H9 (cell line): ENCODE measurements at regions not wholly inside any gene's neighbourhood (a gene's known extent, or its start where the extent isn't known, plus 50 kb on each side); places are given as distances from the start of the nearest gene placed in this dataset.
A peak's percentile ranks its signal among the peaks of the same experiment; 100 is the strongest.

ENCODE experiments used
- DNase-seq: peaks from one replicate; pipeline ENCODE4 v3.0.0-alpha.2; 2017
- H2AFZ ChIP-seq: one replicate; pipeline ENCODE4 v1.6.1; 2013; ENCODE audit warnings: mild to moderate bottlenecking, low read length, control low read depth, moderate library complexity
- H2AK5ac ChIP-seq: 2 replicates; pipeline ENCODE4 v1.6.1; 2013; ENCODE audit warnings: low read length, control low read depth, mixed read lengths; ENCODE audit not compliant: insufficient read length
- H2BK120ac ChIP-seq: one replicate; pipeline ENCODE4 v1.6.1; 2013; ENCODE audit warnings: low read depth, mild to moderate bottlenecking, low read length, control low read depth, inconsistent platforms; ENCODE audit not compliant: poor library complexity, severe bottlenecking
- H2BK12ac ChIP-seq: 2 replicates; pipeline ENCODE4 v1.6.1; 2013; ENCODE audit warnings: low read length, control low read depth, mixed read lengths, low read depth; ENCODE audit not compliant: insufficient read length
- H2BK15ac ChIP-seq: 2 replicates; pipeline ENCODE4 v1.6.1; 2013; ENCODE audit warnings: low read depth, low read length, control low read depth
- H2BK20ac ChIP-seq: one replicate; pipeline ENCODE4 v1.6.1; 2013; ENCODE audit warnings: low read depth, mild to moderate bottlenecking, low read length, control low read depth, inconsistent platforms; ENCODE audit not compliant: poor library complexity, severe bottlenecking
- H2BK5ac ChIP-seq: 2 replicates; pipeline ENCODE4 v1.6.1; 2013; ENCODE audit warnings: low read length, control low read depth, mixed read lengths; ENCODE audit not compliant: insufficient read length
- H3K14ac ChIP-seq: 2 replicates; pipeline ENCODE4 v1.6.1; 2013; ENCODE audit warnings: low read length, control low read depth; ENCODE audit not compliant: insufficient read depth
- H3K18ac ChIP-seq: 2 replicates; pipeline ENCODE4 v1.6.1; 2013; ENCODE audit warnings: low read depth, mild to moderate bottlenecking, mixed read lengths, low read length, control low read depth; ENCODE audit not compliant: insufficient read length
- H3K23ac ChIP-seq: 2 replicates; pipeline ENCODE4 v1.6.1; 2013; ENCODE audit warnings: low read length, control low read depth, mixed read lengths, low read depth; ENCODE audit not compliant: insufficient read length
- H3K23me2 ChIP-seq: 2 replicates; pipeline ENCODE4 v1.6.1; 2013; ENCODE audit warnings: low read depth, mild to moderate bottlenecking, mixed read lengths, low read length, control low read depth; ENCODE audit not compliant: insufficient read length, poor library complexity, severe bottlenecking
- H3K27ac ChIP-seq: 2 replicates; pipeline ENCODE4 v1.5.1; 2013; ENCODE audit warnings: low read length, control low read depth, mixed read lengths, low read depth; ENCODE audit not compliant: insufficient read length
- H3K27me3 ChIP-seq: 2 replicates; pipeline ENCODE4 v1.6.1; 2013; ENCODE audit warnings: low read length, control low read depth, inconsistent platforms; ENCODE audit not compliant: insufficient read depth
- H3K4ac ChIP-seq: 2 replicates; pipeline ENCODE4 v1.6.1; 2013; ENCODE audit warnings: low read depth, mild to moderate bottlenecking, control low read depth, inconsistent platforms, low read length, moderate library complexity
- H3K4me1 ChIP-seq: 2 replicates; pipeline ENCODE4 v1.6.1; 2013; ENCODE audit warnings: low read length, control low read depth, inconsistent platforms; ENCODE audit not compliant: insufficient read depth
- H3K4me2 ChIP-seq: 2 replicates; pipeline ENCODE4 v1.6.1; 2013; ENCODE audit warnings: low read length, control low read depth, mixed read lengths; ENCODE audit not compliant: insufficient read length, insufficient read depth
- H3K56ac ChIP-seq: 2 replicates; pipeline ENCODE4 v1.6.1; 2013; ENCODE audit warnings: low read depth, mild to moderate bottlenecking, mixed read lengths, low read length, control low read depth; ENCODE audit not compliant: insufficient read length
- H3K79me1 ChIP-seq: 2 replicates; pipeline ENCODE4 v1.6.1; 2013; ENCODE audit warnings: low read depth, mild to moderate bottlenecking, moderate library complexity, low read length, control low read depth, inconsistent platforms; ENCODE audit not compliant: insufficient read depth, poor library complexity, severe bottlenecking
- H3K79me2 ChIP-seq: 2 replicates; pipeline ENCODE4 v1.6.1; 2013; ENCODE audit warnings: low read length, control low read depth, inconsistent platforms; ENCODE audit not compliant: insufficient read depth
- H3K9ac ChIP-seq: 2 replicates; pipeline ENCODE4 v1.6.1; 2013; ENCODE audit warnings: low read length, control low read depth, mixed read lengths; ENCODE audit not compliant: insufficient read length; ENCODE audit errors: extremely low read depth
- H3K9me3 ChIP-seq: one replicate; pipeline ENCODE4 v1.6.1; 2013; ENCODE audit warnings: low read depth, low read length, inconsistent platforms; ENCODE audit not compliant: control insufficient read depth
- H3T11ph ChIP-seq: one replicate; pipeline ENCODE4 v1.6.1; 2013; ENCODE audit warnings: mild to moderate bottlenecking, low read length, control low read depth, inconsistent platforms
- H4K20me1 ChIP-seq: one replicate; pipeline ENCODE4 v1.6.1; 2013; ENCODE audit not compliant: control insufficient read depth, insufficient read length, insufficient read depth
- H4K5ac ChIP-seq: 2 replicates; pipeline ENCODE4 v1.6.1; 2013; ENCODE audit warnings: low read depth, mild to moderate bottlenecking, mixed read lengths, low read length, control low read depth; ENCODE audit not compliant: insufficient read length
- H4K8ac ChIP-seq: replicated peaks from 2 replicates; pipeline ENCODE4 v1.6.1; 2013; ENCODE audit warnings: low read length, control low read depth, mixed read lengths, low read depth; ENCODE audit not compliant: insufficient read length
- H4K91ac ChIP-seq: 2 replicates; pipeline ENCODE4 v1.6.1; 2013; ENCODE audit warnings: low read depth, mild to moderate bottlenecking, moderate library complexity, mixed read lengths, low read length, control low read depth; ENCODE audit not compliant: insufficient read length
- H3K27ac Mint-ChIP-seq, 3 experiments: 2 replicates in 2 of 3; 3 replicates in 1 of 3; pipeline ENCODE4 v1.8.0; 2020 to 2021; ENCODE audit warnings: mixed read lengths in 3 of 3, mild to moderate bottlenecking in 1 of 3, moderate library complexity in 1 of 3
- H3K27me3 Mint-ChIP-seq: 2 replicates; pipeline ENCODE4 v1.8.0; 2021; ENCODE audit warnings: low read depth, mild to moderate bottlenecking, moderate library complexity, mixed read lengths
- H3K36me3 Mint-ChIP-seq, 3 experiments: 2 replicates in 2 of 3; 3 replicates in 1 of 3; pipeline ENCODE4 v1.8.0; 2020 to 2021; ENCODE audit warnings: low read depth in 3 of 3, mixed read lengths in 3 of 3; ENCODE audit not compliant: insufficient read depth in 1 of 3
- H3K4me1 Mint-ChIP-seq, 2 experiments: 2 replicates each; pipeline ENCODE4 v1.8.0; 2020; ENCODE audit warnings: mixed read lengths in 2 of 2
- H3K4me3 Mint-ChIP-seq, 2 experiments: 2 replicates in 1 of 2; 3 replicates in 1 of 2; pipeline ENCODE4 v1.8.0; 2020 to 2021; ENCODE audit warnings: mild to moderate bottlenecking in 2 of 2, mixed read lengths in 2 of 2, moderate library complexity in 1 of 2
- H3K9me3 Mint-ChIP-seq, 2 experiments: 2 replicates in 1 of 2; 3 replicates in 1 of 2; pipeline ENCODE4 v1.8.0; 2020; ENCODE audit warnings: mild to moderate bottlenecking in 2 of 2, mixed read lengths in 2 of 2, moderate library complexity in 1 of 2
- CTCF ChIP-seq: fragments of 200-600 bp; sonication (generic); conservative IDR thresholded peaks from 3 replicates; pipeline ENCODE4 v1.8.0; 2021; ENCODE audit warnings: antibody characterized with exemption, mild to moderate bottlenecking
- WGBS: extraction: QIAGEN DNeasy Blood & Tissue Kit; methylation state at CpG from one replicate; pipeline ENCODE4 v1.1.7; 2013; ENCODE audit warnings: missing lambda C conversion rate, low lambda C conversion rate, mixed read lengths; ENCODE audit not compliant: insufficient read length; ENCODE audit errors: extremely low coverage; 5-methylcytosine and 5-hydroxymethylcytosine counted together

- H2BK120ac ChIP-seq: no peak overlapping the region
- H3K27ac ChIP-seq: no peak overlapping the region
- peaks cover 14 to 18% of the 10 kb centered on the region in 2 experiments for H3K4me1 Mint-ChIP-seq
- H3K27me3 ChIP-seq: no peaks in the 10 kb centered on the region
- no peak overlapping the region for H2AK5ac ChIP-seq
- H4K91ac ChIP-seq: no peak overlapping the region
- H3K23ac ChIP-seq: no peak overlapping the region
- no peak overlapping the region for H4K5ac ChIP-seq
- H3K23me2 ChIP-seq: no peaks in the 10 kb centered on the region
- no peaks in the 10 kb centered on the region for H3K79me2 ChIP-seq
- no peak overlapping the region for H4K8ac ChIP-seq
- no peak overlapping the region for H3T11ph ChIP-seq
- H2BK5ac ChIP-seq: no peak overlapping the region
- TF ChIP-seq CTCF: no peak
- no peak overlapping the region for H3K14ac ChIP-seq
- H2BK12ac ChIP-seq: no peak overlapping the region
- H3K18ac ChIP-seq: no peak overlapping the region
- WGBS: no CpG with 5 or more reads among the region's 11 CpGs
- no peaks in the 10 kb centered on the region for H3K36me3 Mint-ChIP-seq
- no peaks in the 10 kb centered on the region for H3K9me3 ChIP-seq
- H3K9me3 Mint-ChIP-seq: no peaks in the 10 kb centered on the region
- H3K9ac ChIP-seq: no peak overlapping the region
- no peaks in the 10 kb centered on the region; the same call in 1 of the 2 replicates for H3K4me1 ChIP-seq
- no peak overlapping the region for H2BK15ac ChIP-seq
- no peak overlapping the region for H3K4me3 Mint-ChIP-seq
- H2BK20ac ChIP-seq: no peak overlapping the region
- peak; percentile 59 for DNase-seq
- H3K4me2 ChIP-seq: no peak overlapping the region
- no peak overlapping the region for H3K4ac ChIP-seq
- no peak overlapping the region for H2AFZ ChIP-seq
- no peak overlapping the region for H3K56ac ChIP-seq
- no peaks in the 10 kb centered on the region for H4K20me1 ChIP-seq
- peaks cover 10% of the 10 kb centered on the region for H3K27me3 Mint-ChIP-seq
- no peak overlapping the region for H3K27ac Mint-ChIP-seq
- no peaks in the 10 kb centered on the region for H3K79me1 ChIP-seq
Measured at GRCh38 chr11:112877581-112877980, 83.6 kb upstream of the NCAM1 start.
